Hematopoietic multipotent progenitor cell treated with erythropoietin and hydrocortisone succinate and interleukin-3 and kit ligand, for 15 days (in vitro differentiated cells): ENCODE measurements at regions not wholly inside any gene's neighbourhood (a gene's known extent, or its start where the extent isn't known, plus 50 kb on each side); places are given as distances from the start of the nearest gene placed in this dataset.

ENCODE experiments used
- DNase-seq: peaks from one replicate; pipeline ENCODE4 v3.0.0-alpha.2; 2015; ENCODE audit warnings: low spot score

DNA sequence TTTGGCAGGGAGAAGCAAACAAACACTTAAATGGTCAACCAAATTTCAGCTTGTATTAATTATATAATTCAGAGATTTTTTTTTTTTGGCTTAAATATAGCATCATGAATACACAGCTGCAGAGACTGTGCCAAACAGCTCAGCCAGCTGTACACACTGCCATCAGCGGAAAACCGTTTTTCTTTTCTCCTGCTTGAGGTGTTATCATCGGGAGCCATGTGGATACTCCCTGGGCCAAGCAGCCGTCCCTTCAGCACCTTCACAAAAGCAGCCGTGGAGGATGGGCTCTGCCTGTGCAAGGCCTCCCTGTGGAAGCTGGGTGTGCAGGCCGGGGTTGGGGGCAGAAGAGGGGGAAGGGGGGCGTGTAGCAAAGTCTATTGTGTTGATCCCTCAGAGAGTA lies 85.0 kb downstream of the NUF2 start:
- DNase-seq = no peak

DNA sequence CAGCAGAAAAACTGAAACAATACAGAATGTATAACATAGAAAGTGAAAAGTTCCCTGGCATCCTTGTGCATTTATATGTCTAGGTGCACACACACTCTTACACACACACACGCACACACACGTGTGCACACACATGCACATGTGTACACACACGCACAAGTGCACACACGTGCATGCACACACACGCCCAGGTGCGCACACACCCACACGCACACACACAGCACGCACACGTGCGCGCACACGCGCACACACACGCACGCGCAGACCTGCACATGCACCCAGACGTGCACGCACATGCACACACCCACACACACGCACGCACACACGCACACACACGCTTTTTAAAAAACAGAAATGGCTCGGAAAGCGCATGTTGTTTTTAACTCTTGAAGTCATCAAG lies 86.5 kb downstream of the NUF2 start:
- no peak for DNase-seq

DNA sequence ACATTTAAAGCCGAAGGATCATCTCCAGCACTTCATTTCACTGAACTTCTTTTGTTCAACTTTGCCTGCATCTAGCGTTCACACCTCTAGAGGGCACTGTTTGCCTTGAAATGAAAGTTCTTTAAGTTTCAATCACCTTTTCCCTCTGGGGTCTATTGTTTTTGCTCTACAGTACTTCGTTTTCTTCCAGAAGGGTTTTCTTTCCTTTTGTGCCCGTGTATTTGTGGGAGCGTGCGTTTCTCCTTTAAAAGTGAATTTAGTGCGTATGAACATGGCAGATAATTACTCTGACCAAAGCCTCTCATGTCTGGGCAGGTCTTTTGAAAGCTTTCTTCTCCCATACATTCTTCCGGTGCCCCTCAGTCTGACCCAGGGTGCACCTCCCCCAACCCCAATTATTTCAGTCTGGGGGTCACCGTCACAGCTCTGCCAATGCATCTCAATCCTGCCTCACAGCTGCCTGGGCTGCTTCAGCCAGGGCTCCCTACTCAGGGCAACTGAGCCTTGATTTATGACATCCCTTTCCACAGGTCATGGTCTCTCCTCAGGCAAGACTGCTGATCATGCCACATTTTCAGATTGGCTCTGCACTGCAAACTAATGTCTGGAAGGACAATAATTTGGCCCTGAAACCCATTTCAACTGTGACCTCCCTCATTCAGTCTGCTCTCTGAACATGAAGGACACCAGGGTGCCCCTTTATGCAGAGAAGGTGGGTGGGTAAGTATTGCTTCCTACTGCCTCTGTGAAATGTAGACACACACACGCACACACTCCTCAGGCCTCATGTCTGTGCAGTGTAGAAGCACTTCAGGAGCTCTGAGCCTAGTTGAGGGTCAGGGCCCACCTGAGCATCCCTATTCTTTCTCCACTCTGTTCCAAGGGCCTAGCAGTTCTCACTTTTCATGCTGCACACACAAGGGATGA lies 88.6 kb downstream of the NUF2 start:
- peak; percentile 29 for DNase-seq

DNA sequence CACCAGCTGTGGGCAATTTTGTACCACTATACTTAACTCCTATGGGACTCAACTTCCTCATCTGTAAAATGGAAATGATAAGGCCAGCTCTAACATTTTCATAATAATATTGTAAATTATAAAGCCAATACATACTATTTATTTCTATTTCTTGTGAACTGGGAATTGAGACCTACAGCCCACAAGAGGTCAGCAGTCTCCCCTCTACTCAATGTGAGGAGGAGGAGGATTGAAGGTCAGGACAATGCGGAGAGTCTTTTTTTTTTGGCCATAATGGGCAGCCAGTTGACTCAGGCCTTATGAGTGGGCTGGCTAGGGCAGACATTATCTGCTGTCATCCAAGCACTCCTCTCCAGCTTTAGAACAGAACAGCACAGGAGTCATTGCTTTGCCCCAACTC lies 90.5 kb downstream of the NUF2 start:
- DNase-seq = no peak

DNA sequence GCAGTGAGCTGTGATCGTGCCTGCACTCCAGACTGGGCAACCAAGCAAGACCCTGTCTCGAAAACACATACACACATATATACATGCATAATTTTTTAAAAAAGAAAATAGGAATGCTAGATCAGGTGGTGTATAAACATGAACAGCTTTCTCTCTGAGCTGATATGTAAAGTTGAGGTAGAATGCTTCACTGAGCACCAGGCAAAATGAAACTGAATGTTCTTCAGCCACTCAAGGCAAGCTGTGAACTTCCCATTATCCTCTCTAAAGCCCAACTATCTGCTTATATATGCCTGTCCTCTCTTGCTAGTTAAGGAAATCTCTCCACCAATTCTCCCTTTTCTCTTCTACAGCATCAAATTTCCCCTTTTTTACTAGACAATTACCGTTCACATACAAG lies 93.0 kb downstream of the NUF2 start:
- no peak for DNase-seq

DNA sequence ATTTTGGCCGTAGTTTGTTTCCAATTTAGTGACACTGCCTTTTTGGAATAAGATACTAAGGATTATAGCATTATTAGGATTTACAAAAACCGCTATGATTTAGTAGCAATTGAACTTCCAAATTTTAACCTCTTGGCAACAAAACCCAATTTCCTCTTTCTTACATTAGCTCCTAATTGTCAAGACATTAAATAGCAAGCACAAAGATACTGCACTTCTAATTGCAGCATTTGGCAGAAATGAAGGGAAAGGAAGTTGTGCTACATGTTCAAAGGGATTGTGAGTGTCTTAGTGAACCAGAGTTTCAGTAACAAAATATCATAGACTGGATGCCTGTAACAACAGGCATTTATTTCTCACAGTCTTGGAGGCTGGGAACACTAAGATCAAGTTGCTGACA lies 99.9 kb downstream of the NUF2 start:
- DNase-seq = no peak

DNA sequence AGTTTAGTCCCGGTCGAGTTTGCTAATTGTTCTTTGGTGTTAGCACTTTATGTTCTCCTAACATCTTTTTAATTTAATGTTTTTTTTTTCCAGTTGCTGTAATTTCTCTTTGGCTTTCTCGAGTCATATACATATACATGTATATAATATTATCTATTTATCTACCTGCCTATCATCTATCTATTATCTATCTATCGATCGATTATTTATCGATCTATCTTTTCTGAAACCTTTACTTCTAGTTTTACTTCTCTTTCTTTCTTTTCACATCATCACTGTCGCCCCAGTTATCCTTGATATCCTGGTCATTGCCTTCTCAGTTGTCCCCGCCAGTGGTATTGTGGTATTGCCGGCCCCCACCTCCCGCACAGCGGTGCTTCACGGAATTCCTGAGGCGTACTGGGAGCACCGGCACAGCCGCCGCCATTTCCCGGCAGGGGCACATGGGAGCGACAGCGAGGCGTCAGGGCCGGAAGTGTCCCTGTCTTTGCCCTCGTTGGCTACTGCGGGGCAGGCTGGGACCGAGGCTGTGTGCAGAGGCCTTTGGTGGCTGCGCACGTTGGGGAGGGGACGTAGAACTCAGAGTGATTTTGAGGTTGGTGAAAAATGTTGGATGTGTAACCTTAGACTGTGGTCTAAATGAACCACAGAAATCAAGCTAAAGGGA lies 101.1 kb downstream of the NUF2 start:
- DNase-seq = no peak

DNA sequence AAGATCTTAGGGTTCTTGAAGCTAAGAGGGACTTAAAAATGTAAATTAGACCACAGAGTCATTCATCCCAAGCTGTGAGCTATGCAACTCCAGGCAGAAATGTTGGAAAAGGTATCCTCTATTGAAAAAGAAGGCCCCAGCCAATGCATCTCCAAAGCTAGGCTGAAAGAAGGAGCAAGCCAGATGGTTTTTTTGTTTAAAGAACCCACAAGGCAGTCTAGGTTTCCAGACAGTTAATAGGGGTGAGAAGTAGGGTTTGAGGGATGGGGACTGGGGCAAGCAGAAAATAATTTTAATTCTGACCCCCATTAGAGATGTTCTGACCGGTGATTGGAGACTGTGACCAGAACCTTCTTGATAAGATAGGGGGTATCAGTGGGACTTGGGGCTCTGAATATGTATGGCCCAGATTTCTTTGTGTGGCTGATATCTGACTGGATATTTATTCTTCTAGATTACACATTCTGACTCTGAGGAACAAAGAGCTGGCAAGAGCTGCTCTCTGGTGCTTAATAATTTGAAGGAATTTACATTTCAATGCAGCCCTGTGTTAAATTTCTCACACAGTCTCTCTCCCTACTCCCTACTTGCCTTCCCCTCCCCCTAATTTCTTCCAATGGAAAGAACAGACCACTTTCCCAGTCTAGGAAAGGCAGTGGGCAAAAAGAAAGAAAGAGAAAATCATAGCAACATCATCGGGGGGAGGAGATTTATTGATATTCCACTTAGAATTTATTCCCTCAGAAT lies 104.9 kb downstream of the NUF2 start:
- no peak for DNase-seq

DNA sequence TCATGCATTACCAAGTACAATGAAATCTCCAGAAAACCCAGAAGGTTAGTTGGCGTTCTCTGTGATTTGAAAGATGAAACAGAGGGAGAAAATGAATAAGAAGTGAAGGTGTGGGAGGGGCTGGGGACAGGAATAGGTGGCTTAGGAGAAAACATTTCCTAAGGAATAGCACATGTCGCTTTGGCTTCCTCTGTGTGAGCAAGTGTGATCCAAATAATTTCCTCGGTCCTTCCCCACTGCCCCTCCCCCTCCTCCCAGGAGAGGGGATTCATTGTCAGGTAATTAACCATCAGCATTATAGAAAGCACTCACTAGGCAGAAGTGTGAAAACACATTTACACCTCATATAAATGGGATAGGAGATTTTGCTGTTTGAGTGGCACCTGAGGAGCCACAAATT lies 105.5 kb downstream of the NUF2 start:
- no peak for DNase-seq

DNA sequence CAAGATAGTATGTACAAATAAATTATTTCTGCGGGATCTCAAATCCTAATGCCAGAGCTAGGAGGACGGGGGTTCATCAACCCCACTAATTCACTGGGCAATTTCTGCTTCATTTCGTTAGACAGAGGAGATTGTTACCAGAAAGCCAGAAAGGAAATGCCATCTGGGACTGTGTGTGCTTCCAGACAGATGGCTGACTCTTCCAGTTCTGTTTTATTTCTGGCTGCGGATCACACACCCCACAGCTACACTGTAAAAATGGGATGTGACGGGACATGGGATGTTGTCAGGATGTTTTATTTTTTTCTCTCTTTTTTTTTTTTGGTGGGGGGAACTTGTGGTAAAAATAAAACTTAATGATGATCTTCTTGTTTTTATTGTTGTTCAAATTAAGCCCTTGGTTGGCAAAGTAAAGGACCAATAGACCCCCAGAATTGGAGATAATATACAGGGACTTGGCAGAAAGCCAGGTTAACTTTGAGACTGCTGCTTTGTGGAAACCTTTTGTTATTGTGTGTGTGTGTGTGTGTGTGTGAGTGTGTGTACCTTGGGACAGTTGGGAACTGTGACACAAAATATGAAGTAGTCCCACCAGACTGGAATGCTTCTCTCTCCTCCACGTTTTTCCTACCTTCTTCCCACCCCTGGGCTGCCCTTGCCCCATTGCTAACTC lies 114.5 kb downstream of the NUF2 start:
- no peak for DNase-seq

DNA sequence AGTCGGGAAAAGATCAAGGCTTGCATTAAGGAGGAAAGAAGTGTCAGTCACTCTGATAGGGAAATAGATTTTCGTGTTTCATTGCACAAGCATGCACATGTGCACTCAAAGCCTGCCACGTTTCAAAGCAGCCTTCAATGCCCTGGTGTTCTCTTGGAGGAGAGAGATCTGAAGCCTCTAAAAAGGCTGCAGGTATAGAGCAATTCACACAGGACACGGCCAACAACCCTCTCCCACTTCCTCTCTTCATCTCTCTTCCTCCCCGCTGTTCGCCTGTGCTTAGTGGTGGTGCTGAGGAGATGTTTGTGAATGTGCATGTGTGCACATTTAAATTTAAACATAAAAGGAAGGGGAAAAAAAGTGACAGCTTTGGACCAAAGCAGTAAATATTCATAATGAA lies 117.7 kb downstream of the NUF2 start:
- no peak for DNase-seq

DNA sequence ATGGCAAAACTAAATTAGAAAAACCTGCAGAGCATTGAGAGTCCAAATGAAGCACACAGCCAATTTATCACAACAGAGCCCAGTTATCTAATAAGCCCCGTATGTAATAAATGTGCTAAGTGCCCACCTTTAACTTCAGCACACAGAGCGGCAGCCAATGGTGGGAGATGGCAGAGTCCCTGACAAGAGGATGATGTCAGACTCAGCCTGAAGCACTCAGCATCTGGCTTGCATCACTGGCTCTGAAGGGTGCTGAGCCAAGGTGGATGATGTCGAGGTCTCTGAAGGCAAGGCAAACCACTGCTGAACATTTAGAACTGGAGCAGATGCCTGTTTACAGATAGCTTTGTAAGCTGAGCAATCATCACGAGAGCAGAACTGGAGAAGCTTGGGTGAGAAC lies 118.3 kb downstream of the NUF2 start:
- DNase-seq = no peak

DNA sequence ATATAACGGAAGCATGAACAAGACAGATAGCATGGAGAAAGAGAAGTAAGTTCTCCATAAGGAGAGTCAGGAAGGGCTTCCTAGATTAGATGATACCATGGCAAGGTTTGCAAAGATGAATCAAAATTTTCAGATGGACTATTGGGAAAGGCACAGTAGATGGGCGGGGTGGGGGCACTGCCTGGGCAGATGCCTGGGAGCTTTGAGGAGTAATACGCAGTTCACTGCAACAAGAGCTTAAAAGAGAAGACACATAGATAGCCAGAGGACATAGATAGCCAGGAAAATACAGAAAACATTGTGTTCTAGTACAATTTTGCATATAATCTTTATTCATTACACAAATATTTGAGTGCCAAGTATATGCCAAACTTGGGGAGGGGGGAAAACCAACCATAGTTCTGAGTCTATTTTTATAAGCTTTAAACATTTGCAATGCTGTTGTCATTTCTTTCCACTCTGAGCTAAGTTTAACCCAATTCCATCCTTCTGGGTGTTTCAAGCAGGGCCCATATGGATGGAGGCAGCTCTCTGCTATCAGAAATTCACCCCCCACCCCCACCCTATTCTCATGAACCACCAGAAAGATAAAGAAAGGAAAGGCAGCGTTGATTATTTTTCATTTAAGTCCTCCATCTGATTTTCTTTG lies 120.6 kb downstream of the NUF2 start:
- DNase-seq = no peak

DNA sequence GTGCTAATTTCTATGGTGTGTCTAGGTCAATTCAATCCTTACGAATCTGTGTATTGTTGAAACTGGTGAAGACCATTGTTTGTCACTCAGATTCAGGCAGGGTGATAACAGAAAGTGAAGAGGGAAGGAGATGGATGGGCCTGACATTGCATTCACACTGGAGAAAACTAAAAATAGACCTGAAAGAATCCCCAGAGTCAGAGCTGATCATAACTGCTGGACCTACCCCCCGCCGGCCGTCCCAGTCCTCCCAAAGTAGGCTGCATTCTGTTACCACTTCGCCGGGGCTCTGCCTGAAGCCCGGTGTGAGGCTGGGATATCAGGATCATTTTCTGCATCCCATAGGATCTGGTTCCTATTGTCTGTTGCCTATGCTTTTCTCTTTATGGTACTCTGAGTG lies 121.1 kb downstream of the NUF2 start:
- no peak for DNase-seq

DNA sequence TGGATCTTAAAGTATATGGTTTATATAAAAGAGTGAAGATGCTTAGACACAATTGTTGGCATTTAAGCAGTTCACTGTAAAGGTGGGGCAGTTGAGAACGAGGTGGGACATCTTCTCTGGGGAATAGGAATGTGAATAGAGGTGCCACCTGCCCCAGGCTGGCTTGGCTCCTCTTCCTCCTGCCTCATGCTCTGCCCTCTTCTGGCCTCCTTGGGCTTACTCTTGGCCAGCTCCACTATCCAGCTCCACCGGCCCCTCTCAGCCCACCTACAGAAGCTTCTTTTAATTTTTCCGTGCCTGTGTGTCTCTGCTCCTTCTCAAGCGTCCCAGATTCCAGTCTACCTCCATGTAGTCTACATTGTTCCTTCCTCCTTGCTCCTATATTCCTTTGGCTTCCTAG lies 122.1 kb downstream of the NUF2 start:
- DNase-seq = no peak

DNA sequence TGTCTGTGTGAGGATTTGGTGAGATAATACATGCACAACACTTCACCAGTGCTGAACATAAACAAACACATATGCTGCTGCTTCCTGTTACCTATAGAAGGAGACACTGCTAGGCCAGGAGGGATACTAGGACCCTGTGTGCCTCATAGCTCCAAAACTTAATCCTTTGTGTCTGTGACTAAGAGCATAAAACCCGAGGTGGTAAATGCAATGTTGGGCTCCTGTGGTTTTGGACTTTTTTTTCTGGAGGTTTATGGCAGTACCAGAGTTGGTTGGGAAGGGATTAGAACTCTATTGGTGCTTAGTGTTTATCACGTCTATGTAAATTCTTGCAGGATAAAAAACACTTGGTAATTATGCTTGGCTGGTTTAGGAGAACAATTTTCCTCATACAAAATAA lies 122.9 kb downstream of the NUF2 start:
- no peak for DNase-seq

DNA sequence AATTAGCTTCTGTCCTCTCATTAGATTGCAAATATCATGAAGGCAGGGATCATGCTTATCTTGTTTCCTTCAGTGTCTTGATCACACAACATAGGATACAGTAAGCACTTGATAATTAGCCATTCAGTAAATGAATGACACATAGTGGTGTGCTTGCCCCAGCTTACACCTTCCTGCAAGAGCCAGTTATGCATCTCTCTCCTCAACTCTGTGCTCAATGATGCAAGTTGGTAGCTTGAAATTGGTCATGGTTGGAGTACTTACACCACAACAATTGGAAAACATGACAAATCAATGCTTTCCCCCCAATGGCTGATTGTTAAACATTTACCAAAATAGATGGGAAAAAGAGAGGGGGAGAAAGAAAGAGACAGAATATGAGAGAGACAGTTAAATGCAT lies 129.2 kb downstream of the NUF2 start:
- DNase-seq = no peak

DNA sequence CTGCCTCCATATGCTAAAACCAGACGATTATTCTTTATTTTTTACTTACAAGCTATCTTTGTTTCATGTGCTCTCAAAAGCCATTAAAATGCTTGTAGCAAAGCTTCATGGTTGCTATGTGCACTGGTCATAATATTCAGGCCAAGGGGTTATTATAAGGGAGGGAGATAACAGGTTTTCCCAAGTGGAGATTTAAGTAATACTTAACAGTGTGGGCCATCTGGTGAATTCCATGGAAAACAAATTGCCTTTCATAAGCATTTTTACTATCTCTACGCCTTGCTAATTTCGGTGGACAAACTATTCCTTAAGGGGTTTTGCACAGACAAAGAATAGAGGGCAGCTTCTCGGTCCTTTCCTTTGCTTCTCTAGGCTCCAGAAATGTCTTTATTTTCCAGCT lies 137.8 kb downstream of the NUF2 start:
- DNase-seq = no peak

DNA sequence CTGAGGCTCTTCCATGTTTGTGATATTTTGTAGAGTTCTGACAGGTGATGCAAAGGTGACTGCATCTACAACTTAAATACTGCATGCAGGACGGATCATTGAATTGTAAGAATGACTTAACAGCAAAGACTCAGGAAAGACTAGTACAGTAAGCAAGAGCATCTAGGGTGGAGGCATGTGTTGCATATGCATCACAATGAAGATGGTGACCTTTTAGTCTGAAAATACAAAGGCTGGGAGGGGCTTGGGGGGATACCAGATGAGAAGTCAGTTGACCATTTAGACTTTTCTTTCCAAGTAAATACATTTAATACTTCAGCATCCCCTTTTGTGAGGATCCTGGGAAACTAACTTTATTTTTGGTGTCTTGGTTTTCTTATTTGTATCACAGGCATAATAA lies 145.5 kb downstream of the NUF2 start:
- no peak for DNase-seq

DNA sequence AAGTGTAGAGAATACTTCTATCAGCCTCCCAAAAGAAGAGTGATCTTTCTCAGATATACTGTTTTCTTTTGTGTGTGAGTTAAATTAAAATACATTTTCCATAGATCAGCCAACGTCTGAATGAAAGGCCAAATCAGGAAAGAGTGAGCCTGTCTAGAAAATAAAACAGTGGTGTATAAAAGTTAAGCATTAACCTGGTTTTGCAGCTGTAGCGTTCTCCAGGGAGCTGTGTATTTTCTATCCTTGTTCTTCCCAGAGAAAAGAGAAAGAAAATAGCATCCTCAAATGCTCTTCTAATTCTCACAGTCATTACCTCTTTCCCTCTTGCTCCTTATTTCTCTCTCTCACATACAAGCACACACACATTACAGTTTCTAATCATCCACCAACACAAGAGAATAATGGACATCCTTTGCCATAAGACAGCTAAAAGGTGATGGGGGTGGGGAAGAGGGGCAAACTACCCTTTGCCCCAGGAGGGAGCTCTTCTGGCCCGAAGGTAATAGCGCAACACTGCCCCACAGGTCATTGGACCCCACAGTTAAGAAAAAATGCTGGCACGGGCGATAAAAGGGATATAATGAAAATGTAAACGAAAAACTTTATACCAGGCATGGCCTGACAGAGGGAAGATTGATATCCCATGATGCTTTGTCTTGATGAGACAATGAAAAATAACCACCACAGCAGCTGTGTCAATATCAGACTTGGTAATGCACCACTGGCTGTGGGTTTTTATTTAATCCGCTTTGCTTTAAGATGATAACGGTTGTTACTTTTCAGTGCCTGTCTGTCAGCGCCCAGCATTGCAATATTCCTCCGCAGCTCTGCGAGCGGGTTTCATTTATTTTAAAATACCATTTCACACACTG lies 150.3 kb downstream of the NUF2 start:
- DNase-seq = no peak
